Panc1 (cell line): ENCODE measurements at regions not wholly inside any gene's neighbourhood (a gene's known extent, or its start where the extent isn't known, plus 50 kb on each side); places are given as distances from the start of the nearest gene placed in this dataset.

ENCODE experiments used
- ATAC-seq: fragments of 200-7000 bp; cut with Tn5 transposase; 2 replicates; pipeline ENCODE4 v1.9.1; 2020; ENCODE audit warnings: mild to moderate bottlenecking, moderate library complexity
- BruUV-seq: library from RNA; stranded (reverse); fragments of 400-500 nt; replicated peaks from 2 replicates; lab custom pipeline; 2021; lab: Mats Ljungman, UMichigan
- CTCF ChIA-PET: fragments of 300-600 bp; sonication (Branson Sonifier 250); formaldehyde crosslinking; loops from one replicate; lab custom pipeline; 2022; ENCODE audit warnings: antibody characterized with exemption; lab: Charles Lee
- POLR2A ChIA-PET: fragments of 300-600 bp; sonication (Branson Sonifier 250); formaldehyde crosslinking; loops from one replicate; lab custom pipeline; 2022; ENCODE audit warnings: antibody characterized with exemption; lab: Charles Lee
- DNase-seq: peaks from one replicate; pipeline ENCODE4 v3.0.0-alpha.2; 2010; ENCODE audit warnings: low read depth, low spot score
- H3K27ac ChIP-seq: 2 replicates; pipeline ENCODE4 v1.5.1; 2011; ENCODE audit warnings: mild to moderate bottlenecking, low read length, inconsistent platforms
- H3K27me3 ChIP-seq: fragments of 200-500 bp; sonication (Bioruptor generic); 2 replicates; pipeline ENCODE4 v1.6.0; 2014; ENCODE audit warnings: low read length, inconsistent platforms; ENCODE audit not compliant: control insufficient read depth, insufficient read depth
- H3K36me3 ChIP-seq: fragments of 200-500 bp; sonication (Bioruptor generic); 2 replicates; pipeline ENCODE4 v1.5.1; 2014; ENCODE audit warnings: inconsistent platforms, mild to moderate bottlenecking, low read length, moderate library complexity; ENCODE audit not compliant: control insufficient read depth, insufficient read depth
- H3K4me1 ChIP-seq: 2 replicates; pipeline ENCODE4 v1.5.1; 2011; ENCODE audit warnings: inconsistent platforms, mild to moderate bottlenecking, low read length, moderate library complexity; ENCODE audit not compliant: control insufficient read depth, insufficient read depth
- H3K4me3 ChIP-seq, 2 experiments: 2 replicates each; pipeline ENCODE4 v1.5.1; 2011 to 2012; ENCODE audit warnings: low read depth in 2 of 2, low read length in 2 of 2, mild to moderate bottlenecking in 2 of 2, inconsistent platforms in 1 of 2, moderate library complexity in 1 of 2
- H3K9me3 ChIP-seq: fragments of 200-500 bp; sonication (Bioruptor generic); 2 replicates; pipeline ENCODE4 v1.5.1; 2014; ENCODE audit warnings: low read depth, mild to moderate bottlenecking, inconsistent platforms, low read length, moderate library complexity; ENCODE audit not compliant: control insufficient read depth, insufficient read depth
- POLR2AphosphoS5 ChIP-seq: IDR thresholded peaks from 2 replicates; pipeline ENCODE4 v1.6.1; 2012; ENCODE audit warnings: mild to moderate bottlenecking, low read depth, low read length, moderate library complexity
- SIN3A ChIP-seq: IDR thresholded peaks from 2 replicates; pipeline ENCODE4 v1.6.1; 2012; ENCODE audit warnings: low read depth, mild to moderate bottlenecking, low read length, moderate library complexity, borderline replicate concordance; ENCODE audit not compliant: insufficient read depth
- TCF7L2 ChIP-seq: IDR thresholded peaks from 2 replicates; pipeline ENCODE4 v1.6.1; 2011; ENCODE audit warnings: mild to moderate bottlenecking, low read depth, low read length, inconsistent platforms
- in situ Hi-C: cut with HindIII; loops from 2 replicates; pipeline ENCODE4 v1.10.0; 2016; ENCODE audit warnings: low sequenced_read_pairs, low pct_unique_long_range_greater_than_20kb
- intact Hi-C: fragments of 100-400 bp; cut with micrococcal nuclease; formaldehyde crosslinking; loops from one replicate; pipeline ENCODE4 v1.10.0; 2022; ENCODE audit not compliant: unreplicated experiment
- TF ChIP-seq, protein P1 (sequence below), 2 experiments: IDR thresholded peaks; 2 replicates each; pipeline ENCODE4 v1.6.1; 2011 to 2012; ENCODE audit warnings: low read depth in 2 of 2, control low read depth in 1 of 2, low read length in 1 of 2, mild to moderate bottlenecking in 1 of 2, moderate library complexity in 1 of 2; ENCODE audit not compliant: insufficient read depth in 1 of 2
- TF ChIP-seq, protein P2 (sequence below): fragments of 450-650 bp; IDR thresholded peaks from 2 replicates; pipeline ENCODE4 v1.5.1; 2017; ENCODE audit warnings: mild to moderate bottlenecking

DNA sequence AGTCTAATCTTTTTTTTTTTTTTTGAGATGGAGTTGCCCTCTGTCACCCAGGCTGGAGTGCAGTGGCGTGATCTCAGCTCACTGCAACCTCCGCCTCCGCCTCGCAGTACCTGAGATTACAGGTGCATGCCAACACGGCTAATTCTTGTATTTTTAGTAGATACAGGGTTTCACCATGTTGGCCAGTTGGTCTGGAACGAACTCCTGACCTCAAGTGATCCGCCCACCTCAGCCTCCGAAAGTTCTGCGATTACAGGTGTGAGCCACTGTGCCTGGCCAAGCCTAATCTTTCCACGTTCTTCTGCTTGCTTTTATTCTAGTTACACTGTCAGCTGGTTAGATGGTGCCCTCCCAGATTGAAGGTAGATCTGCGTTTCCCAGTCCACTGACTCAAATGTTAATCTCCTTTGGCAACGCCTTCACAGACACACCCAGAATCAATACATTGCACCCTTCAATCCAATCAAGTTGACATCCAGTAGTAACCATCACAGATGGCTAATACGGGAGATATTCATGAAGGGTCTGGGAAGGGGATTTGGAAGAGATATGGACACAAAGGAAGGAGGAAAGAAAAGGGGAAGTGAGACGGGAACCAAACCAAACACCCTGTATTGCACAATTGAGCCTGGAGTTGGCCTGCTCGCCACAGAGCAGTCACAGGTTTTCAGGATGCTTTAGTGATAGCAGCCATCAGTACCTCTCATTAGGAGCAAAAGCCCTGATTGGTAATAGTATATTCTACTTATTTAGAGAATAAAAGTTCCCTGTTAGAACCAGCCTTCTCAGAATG, 229.8 kb downstream of the PIK3C3 start:
- ChIA-PET POLR2A (no interaction called here), CTCF (no interaction called here)
- in situ Hi-C loops (no loop called here), intact Hi-C loops (no loop called here)
- H3K4me1 ChIP-seq = no peaks in the 10 kb centered on the region
- no peak overlapping the region for H3K4me3 ChIP-seq
- BruUV-seq = no TSS peak
- no peaks in the 10 kb centered on the region for H3K36me3 ChIP-seq
- no peak overlapping the region for H3K27ac ChIP-seq
- TF ChIP-seq, protein P1, sequence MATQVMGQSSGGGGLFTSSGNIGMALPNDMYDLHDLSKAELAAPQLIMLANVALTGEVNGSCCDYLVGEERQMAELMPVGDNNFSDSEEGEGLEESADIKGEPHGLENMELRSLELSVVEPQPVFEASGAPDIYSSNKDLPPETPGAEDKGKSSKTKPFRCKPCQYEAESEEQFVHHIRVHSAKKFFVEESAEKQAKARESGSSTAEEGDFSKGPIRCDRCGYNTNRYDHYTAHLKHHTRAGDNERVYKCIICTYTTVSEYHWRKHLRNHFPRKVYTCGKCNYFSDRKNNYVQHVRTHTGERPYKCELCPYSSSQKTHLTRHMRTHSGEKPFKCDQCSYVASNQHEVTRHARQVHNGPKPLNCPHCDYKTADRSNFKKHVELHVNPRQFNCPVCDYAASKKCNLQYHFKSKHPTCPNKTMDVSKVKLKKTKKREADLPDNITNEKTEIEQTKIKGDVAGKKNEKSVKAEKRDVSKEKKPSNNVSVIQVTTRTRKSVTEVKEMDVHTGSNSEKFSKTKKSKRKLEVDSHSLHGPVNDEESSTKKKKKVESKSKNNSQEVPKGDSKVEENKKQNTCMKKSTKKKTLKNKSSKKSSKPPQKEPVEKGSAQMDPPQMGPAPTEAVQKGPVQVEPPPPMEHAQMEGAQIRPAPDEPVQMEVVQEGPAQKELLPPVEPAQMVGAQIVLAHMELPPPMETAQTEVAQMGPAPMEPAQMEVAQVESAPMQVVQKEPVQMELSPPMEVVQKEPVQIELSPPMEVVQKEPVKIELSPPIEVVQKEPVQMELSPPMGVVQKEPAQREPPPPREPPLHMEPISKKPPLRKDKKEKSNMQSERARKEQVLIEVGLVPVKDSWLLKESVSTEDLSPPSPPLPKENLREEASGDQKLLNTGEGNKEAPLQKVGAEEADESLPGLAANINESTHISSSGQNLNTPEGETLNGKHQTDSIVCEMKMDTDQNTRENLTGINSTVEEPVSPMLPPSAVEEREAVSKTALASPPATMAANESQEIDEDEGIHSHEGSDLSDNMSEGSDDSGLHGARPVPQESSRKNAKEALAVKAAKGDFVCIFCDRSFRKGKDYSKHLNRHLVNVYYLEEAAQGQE (IDR thresholded peaks at IDR 0.05; ENCODE audit: insufficient read depth in 1 of 2, low read depth in 2 of 2, low read length in 1 of 2) = no peak
- TF ChIP-seq SIN3A (no peak), TCF7L2 (no peak), POLR2AphosphoS5 (no peak)
- TF ChIP-seq, protein P2, sequence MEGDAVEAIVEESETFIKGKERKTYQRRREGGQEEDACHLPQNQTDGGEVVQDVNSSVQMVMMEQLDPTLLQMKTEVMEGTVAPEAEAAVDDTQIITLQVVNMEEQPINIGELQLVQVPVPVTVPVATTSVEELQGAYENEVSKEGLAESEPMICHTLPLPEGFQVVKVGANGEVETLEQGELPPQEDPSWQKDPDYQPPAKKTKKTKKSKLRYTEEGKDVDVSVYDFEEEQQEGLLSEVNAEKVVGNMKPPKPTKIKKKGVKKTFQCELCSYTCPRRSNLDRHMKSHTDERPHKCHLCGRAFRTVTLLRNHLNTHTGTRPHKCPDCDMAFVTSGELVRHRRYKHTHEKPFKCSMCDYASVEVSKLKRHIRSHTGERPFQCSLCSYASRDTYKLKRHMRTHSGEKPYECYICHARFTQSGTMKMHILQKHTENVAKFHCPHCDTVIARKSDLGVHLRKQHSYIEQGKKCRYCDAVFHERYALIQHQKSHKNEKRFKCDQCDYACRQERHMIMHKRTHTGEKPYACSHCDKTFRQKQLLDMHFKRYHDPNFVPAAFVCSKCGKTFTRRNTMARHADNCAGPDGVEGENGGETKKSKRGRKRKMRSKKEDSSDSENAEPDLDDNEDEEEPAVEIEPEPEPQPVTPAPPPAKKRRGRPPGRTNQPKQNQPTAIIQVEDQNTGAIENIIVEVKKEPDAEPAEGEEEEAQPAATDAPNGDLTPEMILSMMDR = no peak
- ATAC-seq = no peak
- no peaks in the 10 kb centered on the region for H3K9me3 ChIP-seq
- no peak for DNase-seq
- no peaks in the 10 kb centered on the region for H3K27me3 ChIP-seq

DNA sequence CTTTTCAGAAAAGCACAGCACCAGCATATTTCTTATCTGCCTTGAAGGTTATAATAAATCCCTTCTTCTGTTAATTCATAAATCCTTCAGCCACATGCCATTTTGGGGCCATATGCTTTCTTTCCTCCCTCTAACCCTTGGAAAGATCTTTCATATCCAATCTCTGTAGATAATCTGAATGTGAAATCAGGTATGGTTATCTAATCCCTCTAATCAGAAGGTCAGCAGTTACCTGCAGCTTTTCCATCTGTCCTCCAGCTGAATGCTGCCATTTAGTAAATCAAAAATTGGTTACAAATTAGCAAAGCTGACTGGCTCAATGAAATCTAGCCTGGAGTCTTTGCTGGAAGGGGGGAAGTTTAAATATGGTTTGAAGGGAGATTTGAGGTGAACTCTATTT, 230.5 kb downstream of the PIK3C3 start:
- ChIA-PET POLR2A (no interaction called here), CTCF (no interaction called here)
- intact Hi-C loops (no loop called here), in situ Hi-C loops (no loop called here)
- ATAC-seq (no peak), DNase-seq (no peak)
- H3K27me3 ChIP-seq = no peaks in the 10 kb centered on the region
- BruUV-seq = no TSS peak
- H3K36me3 ChIP-seq = no peaks in the 10 kb centered on the region
- TF ChIP-seq SIN3A = no peak
- no peak overlapping the region for H3K27ac ChIP-seq
- no peaks in the 10 kb centered on the region for H3K4me1 ChIP-seq
- H3K9me3 ChIP-seq = no peaks in the 10 kb centered on the region
- H3K4me3 ChIP-seq = no peak overlapping the region

DNA sequence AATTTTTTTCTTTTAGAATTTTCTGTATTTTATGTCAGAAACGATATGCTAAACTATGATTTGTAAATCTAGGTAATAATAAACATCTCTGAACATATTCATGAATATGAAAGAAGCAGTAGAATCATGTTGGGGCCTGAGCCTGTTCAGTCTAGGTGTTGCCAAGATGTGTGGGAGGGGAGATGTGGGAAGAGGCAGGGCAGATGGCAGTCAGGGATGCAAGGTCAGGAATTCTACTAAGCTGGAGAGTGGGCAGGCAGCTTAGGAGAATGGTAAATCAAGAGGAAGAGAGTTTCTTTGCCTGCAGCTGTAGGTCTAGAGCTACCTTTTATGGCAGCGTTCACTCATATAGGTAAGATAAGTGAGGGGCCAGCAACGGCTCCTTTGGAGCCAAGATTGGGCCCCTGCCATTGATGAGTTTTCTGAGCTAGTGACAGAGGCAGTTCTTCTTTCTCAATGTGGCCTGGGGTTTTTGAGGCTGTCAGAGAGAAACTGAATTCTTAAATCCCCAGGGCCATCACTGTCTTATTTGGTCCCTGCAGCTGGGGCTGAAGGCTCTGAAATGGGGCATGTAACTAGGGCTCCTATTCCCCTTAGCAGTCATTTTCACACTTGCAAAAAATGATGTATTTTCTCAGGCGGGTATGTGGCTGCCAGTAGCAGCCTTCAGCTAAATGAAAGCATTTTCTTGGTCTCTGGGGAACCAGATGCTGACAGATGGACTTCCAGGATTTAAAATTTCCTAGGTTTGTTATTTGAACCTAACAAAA, 232.8 kb downstream of the PIK3C3 start:
- intact Hi-C loops = no loop called here
- Histone ChIP-seq H3K4me3 (no peak overlapping the region), H3K4me1 (no peaks in the 10 kb centered on the region), H3K36me3 (no peaks in the 10 kb centered on the region), H3K9me3 (no peaks in the 10 kb centered on the region), H3K27ac (no peak overlapping the region), H3K27me3 (no peaks in the 10 kb centered on the region)
- TF ChIP-seq, protein P1 (IDR thresholded peaks at IDR 0.05; ENCODE audit: insufficient read depth in 1 of 2, low read depth in 2 of 2, low read length in 1 of 2) = no peak
- no peak for TF ChIP-seq SIN3A
- TF ChIP-seq TCF7L2 = no peak
- no peak for TF ChIP-seq POLR2AphosphoS5
- TF ChIP-seq, protein P2 = no peak
- DNase-seq = no peak
- in situ Hi-C loops = no loop called here
- ChIA-PET POLR2A (no interaction called here), CTCF (no interaction called here)
- BruUV-seq = no TSS peak
- no peak for ATAC-seq
